Mesodermal cell (in vitro differentiated cells): ENCODE measurements at regions not wholly inside any gene's neighbourhood (a gene's known extent, or its start where the extent isn't known, plus 50 kb on each side); places are given as distances from the start of the nearest gene placed in this dataset.

Source experiments
- H3K27ac ChIP-seq: 2 replicates; pipeline ENCODE4 v1.7.0; 2013; ENCODE audit warnings: mild to moderate bottlenecking, low read depth, low read length, moderate library complexity; ENCODE audit not compliant: severe bottlenecking
- H3K36me3 ChIP-seq: 2 replicates; pipeline ENCODE4 v1.7.1; 2013; ENCODE audit warnings: mild to moderate bottlenecking, low read length, moderate library complexity; ENCODE audit not compliant: control insufficient read depth, insufficient read depth
- H3K4me1 ChIP-seq: one replicate; pipeline ENCODE4 v1.7.1; 2013; ENCODE audit warnings: mild to moderate bottlenecking, low read length; ENCODE audit not compliant: insufficient read depth, control insufficient read depth, poor library complexity, severe bottlenecking
- H3K4me3 ChIP-seq: 2 replicates; pipeline ENCODE4 v1.7.0; 2013; ENCODE audit warnings: low read length, control low read depth, mild to moderate bottlenecking; ENCODE audit not compliant: insufficient read depth, poor library complexity, severe bottlenecking; ENCODE audit errors: extremely low read depth
- H3K9me3 ChIP-seq: 2 replicates; pipeline ENCODE4 v1.7.1; 2013; ENCODE audit warnings: mild to moderate bottlenecking, low read length, moderate library complexity; ENCODE audit not compliant: control insufficient read depth
- WGBS, 2 experiments: methylation state at CpG; one replicate each; pipeline ENCODE4 v1.1.5; 2013; ENCODE audit warnings: missing lambda C conversion rate in 2 of 2; ENCODE audit not compliant: insufficient coverage in 2 of 2; 5-methylcytosine and 5-hydroxymethylcytosine counted together

GRCh38 chr14:66375046-66375964 is 110.9 kb upstream of the CCDC196 start:
- no peaks in the 10 kb centered on the region for H3K4me1 ChIP-seq
- no peaks in the 10 kb centered on the region for H3K9me3 ChIP-seq
- H3K36me3 ChIP-seq, result no peaks in the 10 kb centered on the region
- 83 to 91% methylated on average over 4 of the region's 5 CpGs for WGBS, 2 experiments
- H3K4me3 ChIP-seq, result no peak overlapping the region
- H3K27ac ChIP-seq, result no peak overlapping the region

GRCh38 chr14:66377574-66377973 is 108.6 kb upstream of the CCDC196 start:
- no peaks in the 10 kb centered on the region for H3K36me3 ChIP-seq
- H3K4me1 ChIP-seq, result no peaks in the 10 kb centered on the region
- H3K27ac ChIP-seq, result no peak overlapping the region
- no peaks in the 10 kb centered on the region for H3K9me3 ChIP-seq
- no peak overlapping the region for H3K4me3 ChIP-seq
- no CpG with 5 or more reads among the region's 1 CpG for WGBS, 2 experiments

- Histone ChIP-seq H3K36me3 (no peaks in the 10 kb centered on the region), H3K4me1 (no peaks in the 10 kb centered on the region), H3K9me3 (no peaks in the 10 kb centered on the region), H3K4me3 (no peak overlapping the region), H3K27ac (no peak overlapping the region)
- WGBS, 2 experiments, result 97 to 100% methylated on average over 4 of the region's 4 CpGs
Observed at GRCh38 chr14:66378712-66379505, 107.3 kb upstream of the CCDC196 start.

- Histone ChIP-seq H3K4me3 (no peak overlapping the region), H3K9me3 (no peaks in the 10 kb centered on the region), H3K4me1 (no peaks in the 10 kb centered on the region), H3K27ac (no peak overlapping the region), H3K36me3 (no peaks in the 10 kb centered on the region)
- WGBS, 2 experiments, result 75 to 80% methylated on average over 1 of the region's 1 CpG
Observed at GRCh38 chr14:66380143-66380542, 106.0 kb upstream of the CCDC196 start.

GRCh38 chr14:66381755-66382154 is 104.4 kb upstream of the CCDC196 start:
- Histone ChIP-seq H3K36me3 (no peaks in the 10 kb centered on the region), H3K4me1 (no peaks in the 10 kb centered on the region), H3K9me3 (no peaks in the 10 kb centered on the region), H3K4me3 (no peak overlapping the region), H3K27ac (no peak overlapping the region)
- no CpG with 5 or more reads among the region's 1 CpG for WGBS, 2 experiments

- no peaks in the 10 kb centered on the region for H3K4me1 ChIP-seq
Observed at GRCh38 chr14:66383257-66383656, 102.9 kb upstream of the CCDC196 start.

GRCh38 chr14:66383771-66384170 is 102.4 kb upstream of the CCDC196 start:
- Histone ChIP-seq H3K4me1 (no peaks in the 10 kb centered on the region), H3K27ac (no peak overlapping the region), H3K4me3 (no peak overlapping the region), H3K9me3 (no peaks in the 10 kb centered on the region), H3K36me3 (no peaks in the 10 kb centered on the region)

More at GRCh38 chr14:66383257-66383656, 102.9 kb upstream of the CCDC196 start:
- no CpG with 5 or more reads among the region's 1 CpG for WGBS, 2 experiments
- Histone ChIP-seq H3K9me3 (no peaks in the 10 kb centered on the region), H3K27ac (no peak overlapping the region), H3K4me3 (no peak overlapping the region), H3K36me3 (no peaks in the 10 kb centered on the region)

- Histone ChIP-seq H3K4me1 (no peaks in the 10 kb centered on the region), H3K4me3 (no peak overlapping the region), H3K27ac (no peak overlapping the region), H3K36me3 (no peaks in the 10 kb centered on the region), H3K9me3 (no peaks in the 10 kb centered on the region)
- 95 to 99% methylated on average over 4 of the region's 4 CpGs for WGBS, 2 experiments
Observed at GRCh38 chr14:66388516-66388915, 97.7 kb upstream of the CCDC196 start.

- Histone ChIP-seq H3K36me3 (no peaks in the 10 kb centered on the region), H3K27ac (no peak overlapping the region), H3K4me1 (no peaks in the 10 kb centered on the region), H3K9me3 (no peaks in the 10 kb centered on the region), H3K4me3 (no peak overlapping the region)
- WGBS, 2 experiments, result 75 to 88% methylated on average over 1 of the region's 1 CpG
Observed at GRCh38 chr14:66389481-66389880, 96.7 kb upstream of the CCDC196 start.

- Histone ChIP-seq H3K4me3 (no peak overlapping the region), H3K27ac (no peak overlapping the region)
- 33 to 44% methylated on average over 1 of the region's 1 CpG for WGBS, 2 experiments
Observed at GRCh38 chr14:66395300-66395699, 90.9 kb upstream of the CCDC196 start.

GRCh38 chr14:66396164-66396563 is 90.0 kb upstream of the CCDC196 start:
- no peak overlapping the region for H3K27ac ChIP-seq
- H3K4me3 ChIP-seq, result no peak overlapping the region
- no peaks in the 10 kb centered on the region for H3K9me3 ChIP-seq
- no peaks in the 10 kb centered on the region for H3K4me1 ChIP-seq
- WGBS, 2 experiments, result 95% methylated on average over 3 of the region's 4 CpGs; no CpG with 5 or more reads in 1 of the 2 experiments
- no peaks in the 10 kb centered on the region for H3K36me3 ChIP-seq

More at GRCh38 chr14:66395300-66395699, 90.9 kb upstream of the CCDC196 start:
- Histone ChIP-seq H3K4me1 (no peaks in the 10 kb centered on the region), H3K9me3 (no peaks in the 10 kb centered on the region), H3K36me3 (no peaks in the 10 kb centered on the region)
